ENCODE measurements at regions not wholly inside any gene's neighbourhood (a gene's known extent, or its start where the extent isn't known, plus 50 kb on each side); places are given as distances from the start of the nearest gene placed in this dataset.

DNA sequence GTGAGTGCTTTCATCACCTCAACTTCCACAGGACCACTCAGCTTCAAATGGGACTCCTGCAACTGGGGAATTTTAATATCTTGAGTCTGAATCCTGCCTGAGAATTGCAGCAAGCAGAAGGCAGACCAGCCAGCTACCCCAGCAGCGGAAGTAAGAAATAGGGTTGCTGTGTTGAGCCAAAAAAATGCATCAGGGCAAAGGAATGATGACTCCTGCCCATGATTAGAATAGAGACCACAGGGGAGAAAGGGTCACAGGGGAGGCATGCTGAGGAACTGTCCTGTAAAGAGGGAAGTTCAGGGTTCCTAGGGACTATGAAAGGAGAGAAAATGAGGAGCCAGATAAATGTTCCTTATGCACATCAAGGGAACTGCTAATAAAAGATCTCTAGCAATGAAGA lies 370.2 kb downstream of the KCTD12 start (continued):
- TF ChIP-seq YY1 (IDR thresholded peaks at IDR 0.05; ENCODE audit: low read depth, low read length) = no peak

- no peak overlapping the region for H2BK12ac ChIP-seq (ENCODE audit: low read depth, low read length)
- no peak overlapping the region for H2BK15ac ChIP-seq (ENCODE audit: low read length)
- no peaks in the 10 kb centered on the region for H3K9me3 ChIP-seq (ENCODE audit: insufficient read depth in 2 of 2, low read depth in 1 of 2, low read length in 1 of 2)
- H3K14ac ChIP-seq (ENCODE audit: insufficient read length) = no peak overlapping the region
- WGBS, 2 experiments (ENCODE audit: extremely low coverage in 1 of 2, insufficient coverage in 1 of 2, insufficient read length in 1 of 2, insufficient replicate concordance in 2 of 2, low coverage in 1 of 2, low lambda C conversion rate in 2 of 2, missing lambda C conversion rate in 1 of 2) = 92% methylated on average over 1 of the region's 1 CpG; no CpG with 5 or more reads in 1 of the 2 experiments
- ChIA-PET POLR2A (ENCODE audit: partially characterized antibody) (no interaction called here), CTCF (ENCODE audit: partially characterized antibody) (interaction anchor here (0.8 kb wide), 1 partner anchor 11 kb away, joined by 3 read pairs; no protein-coding TSS in a partner anchor)
- peaks cover 0 to 4% (median 0%) of the 10 kb centered on the region in 4 experiments; a peak in 1 of 7 replicates for H3K4me1 ChIP-seq (replicated peaks in 1 of 4; ENCODE audit: control insufficient read depth in 3 of 4, insufficient read depth in 4 of 4, low read length in 3 of 4)
- H3K27ac ChIP-seq (ENCODE audit: low read depth, low read length) = no peak overlapping the region
- H3K4ac ChIP-seq (replicated peaks; ENCODE audit: insufficient read length, low read depth, low read length) = no peak overlapping the region
- no peak overlapping the region for H3K18ac ChIP-seq (ENCODE audit: extremely low read depth, low read length)
- no peaks in the 10 kb centered on the region for H3K27me3 ChIP-seq (replicated peaks in 1 of 4; ENCODE audit: control insufficient read depth in 3 of 4, extremely low read depth in 1 of 4, insufficient read depth in 3 of 4, low read length in 3 of 4)
- H2AK5ac ChIP-seq (ENCODE audit: low read depth, low read length) = no peak overlapping the region
- H3K9ac ChIP-seq (replicated peaks in 1 of 4; ENCODE audit: extremely low read depth in 1 of 4, low read depth in 3 of 4, low read length in 3 of 4) = no peak overlapping the region
- H3K79me1 ChIP-seq (ENCODE audit: low read depth, low read length) = no peaks in the 10 kb centered on the region
- H3K56ac ChIP-seq (replicated peaks; ENCODE audit: insufficient read length, low read depth, low read length) = no peak overlapping the region
- no peaks in the 10 kb centered on the region for H4K20me1 ChIP-seq (replicated peaks in 1 of 2; ENCODE audit: control insufficient read depth in 1 of 2, insufficient read depth in 2 of 2, low read length in 2 of 2)
- no peak overlapping the region for H4K8ac ChIP-seq (ENCODE audit: extremely low read depth, insufficient read depth, low read length)
- no peak for FAIRE-seq
- H4K91ac ChIP-seq (replicated peaks; ENCODE audit: insufficient read length, low read length) = no peak overlapping the region
- no peak for DNase-seq (ENCODE audit: low read depth in 1 of 2, low spot score in 2 of 2)
- no peak overlapping the region for H2BK5ac ChIP-seq (ENCODE audit: low read depth, low read length)
- no peaks in the 10 kb centered on the region for H3K79me2 ChIP-seq (ENCODE audit: control insufficient read depth in 1 of 2, insufficient read depth in 2 of 2, low read length in 2 of 2)
- H3K23ac ChIP-seq (ENCODE audit: insufficient read length) = no peak overlapping the region
- no peak overlapping the region for H2AFZ ChIP-seq (ENCODE audit: low read length)
- no peak overlapping the region for H3K4me3 ChIP-seq (ENCODE audit: extremely low read depth in 1 of 4, insufficient read depth in 2 of 4, low read depth in 3 of 4, low read length in 4 of 4)
- no peak overlapping the region for H4K5ac ChIP-seq (ENCODE audit: insufficient read length, low read depth, low read length)
- no peaks in the 10 kb centered on the region for H3K36me3 ChIP-seq (ENCODE audit: control insufficient read depth in 2 of 4, insufficient read depth in 4 of 4, low read length in 3 of 4)
- no peaks in the 10 kb centered on the region for H3K23me2 ChIP-seq (ENCODE audit: low read depth, low read length)
- H3K4me2 ChIP-seq (ENCODE audit: insufficient read depth in 1 of 2, low read depth in 2 of 2, low read length in 2 of 2) = no peak overlapping the region
- no peak overlapping the region for H2BK120ac ChIP-seq (replicated peaks; ENCODE audit: low read depth, low read length)
- no peak overlapping the region for H2BK20ac ChIP-seq (ENCODE audit: low read length)
- TF ChIP-seq RBBP5 (IDR thresholded peaks at IDR 0.05; ENCODE audit: borderline replicate concordance, low read depth, low read length) (no peak), TCF12 (IDR thresholded peaks at IDR 0.05; ENCODE audit: low read depth, low read length) (no peak), EZH2 (IDR thresholded peaks at IDR 0.05; ENCODE audit: low read depth, low read length, severe bottlenecking) (no peak), KDM4A (IDR thresholded peaks at IDR 0.05; ENCODE audit: low read depth, low read length, severe bottlenecking) (no peak), JUND (IDR thresholded peaks at IDR 0.05; ENCODE audit: low read length) (no peak), ZNF274 (IDR thresholded peaks at IDR 0.05; ENCODE audit: borderline replicate concordance, extremely low read depth, low read length) (no peak), NANOG (IDR thresholded peaks at IDR 0.05; ENCODE audit: insufficient read depth, low read depth, low read length, poor library complexity, severe bottlenecking) (no peak), CHD2 (IDR thresholded peaks at IDR 0.05; ENCODE audit: low read length) (no peak), TEAD4 (IDR thresholded peaks at IDR 0.05; ENCODE audit: low read depth, low read length) (no peak), PHF8 (conservative IDR thresholded peaks at IDR 0.05; ENCODE audit: low read depth, low read length) (no peak), RXRA (IDR thresholded peaks at IDR 0.05; ENCODE audit: insufficient read depth, low read depth, low read length) (no peak)
Measured at GRCh38 chr13:76512721-76513145, 373.5 kb downstream of the KCTD12 start.

Measured in H1 (cell line).